IMR-90 (cell line): ENCODE measurements at regions not wholly inside any gene's neighbourhood (a gene's known extent, or its start where the extent isn't known, plus 50 kb on each side); places are given as distances from the start of the nearest gene placed in this dataset.
"Not testable (repeated sequence)": the region's sequence is repeated elsewhere in the genome, so short reads cannot be mapped to it uniquely, and the experiment has no call there.

ENCODE experiments used
- ATAC-seq: fragments of 200-7000 bp; cut with Tn5 transposase; 2 replicates; pipeline ENCODE4 v1.9.1; 2020; ENCODE audit warnings: low read depth, mild to moderate bottlenecking, moderate library complexity
- BruUV-seq: library from RNA; stranded (reverse); fragments of 400-500 nt; replicated peaks from 2 replicates; lab custom pipeline; 2021; lab: Mats Ljungman, UMichigan
- CTCF ChIA-PET: fragments of 300-600 bp; formaldehyde crosslinking; extraction: SDS; loops from one replicate; lab custom pipeline; 2021; ENCODE audit warnings: antibody characterized with exemption; lab: Yijun Ruan, JAX
- POLR2A ChIA-PET: fragments of 300-600 bp; sonication (Branson Sonifier 250); formaldehyde crosslinking; loops from one replicate; lab custom pipeline; 2022; ENCODE audit warnings: antibody characterized with exemption; ENCODE audit not compliant: unreplicated experiment; lab: Charles Lee
- DNase-seq: peaks from one replicate; pipeline ENCODE4 v3.0.0; 2013
- H2AFZ ChIP-seq: replicated peaks from 2 replicates; pipeline ENCODE3; 2013; ENCODE audit warnings: low read length, mild to moderate bottlenecking; ENCODE audit not compliant: poor library complexity
- H2AK5ac ChIP-seq: 2 replicates; pipeline ENCODE4 v1.6.1; 2013; ENCODE audit warnings: low read depth, low read length, inconsistent platforms
- H2AK9ac ChIP-seq: replicated peaks from 2 replicates; pipeline ENCODE3; 2013; ENCODE audit warnings: mild to moderate bottlenecking, low read depth, low read length, moderate library complexity; ENCODE audit not compliant: poor library complexity
- H2BK120ac ChIP-seq: 2 replicates; pipeline ENCODE4 v1.6.1; 2013; ENCODE audit warnings: low read depth, low read length, inconsistent platforms
- H2BK15ac ChIP-seq: 3 replicates; pipeline ENCODE4 v1.6.1; 2013; ENCODE audit warnings: low read depth, low read length, inconsistent platforms
- H2BK20ac ChIP-seq: 2 replicates; pipeline ENCODE4 v1.6.1; 2013; ENCODE audit warnings: low read depth, mild to moderate bottlenecking, inconsistent platforms, low read length, moderate library complexity
- H2BK5ac ChIP-seq: 2 replicates; pipeline ENCODE4 v1.6.1; 2013; ENCODE audit warnings: mild to moderate bottlenecking, low read depth, low read length, inconsistent platforms; ENCODE audit not compliant: poor library complexity, severe bottlenecking
- H3K14ac ChIP-seq: replicated peaks from 2 replicates; pipeline ENCODE4 v1.6.1; 2013; ENCODE audit warnings: low read depth, low read length, inconsistent platforms
- H3K18ac ChIP-seq: 2 replicates; pipeline ENCODE4 v1.6.1; 2013; ENCODE audit warnings: low read depth, low read length, control low read depth
- H3K23ac ChIP-seq: 2 replicates; pipeline ENCODE4 v1.6.1; 2013; ENCODE audit warnings: low read depth, low read length, inconsistent platforms
- H3K27ac ChIP-seq: 2 replicates; pipeline ENCODE4 v1.5.1; 2013; ENCODE audit warnings: mild to moderate bottlenecking, control low read depth, low read length; ENCODE audit not compliant: insufficient read depth
- H3K27me3 ChIP-seq: 2 replicates; pipeline ENCODE4 v1.6.1; 2013; ENCODE audit warnings: low read length; ENCODE audit not compliant: control insufficient read depth, insufficient read depth
- H3K36me3 ChIP-seq: 2 replicates; pipeline ENCODE4 v1.6.1; 2013; ENCODE audit warnings: low read length, mixed read lengths; ENCODE audit not compliant: control insufficient read depth, insufficient read depth
- H3K4ac ChIP-seq: 2 replicates; pipeline ENCODE4 v1.6.1; 2013; ENCODE audit warnings: low read depth, low read length, inconsistent platforms
- H3K4me1 ChIP-seq: 2 replicates; pipeline ENCODE4 v1.6.1; 2013; ENCODE audit warnings: low read length, mixed read lengths; ENCODE audit not compliant: control insufficient read depth, insufficient read depth
- H3K4me2 ChIP-seq: 2 replicates; pipeline ENCODE4 v1.6.1; 2013; ENCODE audit warnings: low read depth, mild to moderate bottlenecking, control low read depth, low read length, moderate library complexity
- H3K4me3 ChIP-seq: 2 replicates; pipeline ENCODE4 v1.5.1; 2013; ENCODE audit warnings: low read depth, mild to moderate bottlenecking, control low read depth, low read length, moderate library complexity; ENCODE audit not compliant: insufficient read depth
- H3K56ac ChIP-seq: 2 replicates; pipeline ENCODE4 v1.6.1; 2013; ENCODE audit warnings: low read length, inconsistent platforms; ENCODE audit not compliant: insufficient read depth; ENCODE audit errors: extremely low read depth
- H3K79me1 ChIP-seq, 2 experiments: 2 replicates each; pipeline ENCODE4 v1.6.1; 2013; ENCODE audit warnings: low read length in 2 of 2, inconsistent platforms in 1 of 2, low read depth in 1 of 2
- H3K9ac ChIP-seq: 2 replicates; pipeline ENCODE4 v1.6.1; 2013; ENCODE audit warnings: low read depth, low read length, control low read depth
- H3K9me1 ChIP-seq: 2 replicates; pipeline ENCODE4 v1.6.1; 2013; ENCODE audit warnings: low read length, inconsistent platforms; ENCODE audit not compliant: insufficient read depth
- H3K9me3 ChIP-seq: 2 replicates; pipeline ENCODE4 v1.6.1; 2013; ENCODE audit warnings: low read length; ENCODE audit not compliant: control insufficient read depth, insufficient read depth
- H4K20me1 ChIP-seq: 2 replicates; pipeline ENCODE4 v1.6.1; 2013; ENCODE audit warnings: low read length, inconsistent platforms; ENCODE audit not compliant: insufficient read depth
- H4K5ac ChIP-seq: 2 replicates; pipeline ENCODE4 v1.6.1; 2013; ENCODE audit warnings: mild to moderate bottlenecking, low read depth, low read length, control low read depth
- H4K8ac ChIP-seq, 2 experiments: 2 replicates each; pipeline ENCODE4 v1.6.1; 2013; ENCODE audit warnings: low read depth in 2 of 2, low read length in 2 of 2, control low read depth in 1 of 2, inconsistent platforms in 1 of 2
- H4K91ac ChIP-seq: 2 replicates; pipeline ENCODE4 v1.6.1; 2013; ENCODE audit warnings: low read depth, low read length, inconsistent platforms; ENCODE audit not compliant: insufficient read depth
- WGBS, 2 experiments: methylation state at CpG; one replicate each; pipeline versions ENCODE4 v1.1.5 to v1.1.7; 2013; ENCODE audit warnings: missing lambda C conversion rate in 2 of 2; ENCODE audit not compliant: insufficient read length in 1 of 2; ENCODE audit errors: extremely low coverage in 2 of 2; 5-methylcytosine and 5-hydroxymethylcytosine counted together
- dilution Hi-C: fragments of 300-500 bp; cut with HindIII; formaldehyde crosslinking; loops from one replicate; pipeline ENCODE4 v1.14.3; 2018; ENCODE audit warnings: low sequenced_read_pairs; ENCODE audit not compliant: unreplicated experiment
- in situ Hi-C: fragments of 300-500 bp; cut with MboI; formaldehyde crosslinking; loops from 3 replicates; pipeline ENCODE4 v1.14.3; 2019; ENCODE audit warnings: low sequenced_read_pairs, inconsistent platforms, mixed read lengths
- intact Hi-C: fragments of 100-400 bp; cut with micrococcal nuclease; formaldehyde crosslinking; loops from 2 replicates; pipeline ENCODE4 v1.10.0; 2022

GRCh38 chr1:233471851-233472250 is 142.1 kb upstream of the KCNK1 start:
- POLR2A ChIA-PET, H3K4me3 ChIP-seq, H2AK9ac ChIP-seq, in situ Hi-C loops, H3K9me1 ChIP-seq, H4K91ac ChIP-seq, H2BK120ac ChIP-seq, H2BK20ac ChIP-seq, H3K9me3 ChIP-seq, H3K4me2 ChIP-seq, H3K4ac ChIP-seq, DNase-seq, BruUV-seq, dilution Hi-C loops, H3K4me1 ChIP-seq, intact Hi-C loops, H3K56ac ChIP-seq, H3K9ac ChIP-seq, H3K79me1 ChIP-seq, H3K14ac ChIP-seq, H2AK5ac ChIP-seq, H3K18ac ChIP-seq, H3K23ac ChIP-seq, H2AFZ ChIP-seq, H2BK15ac ChIP-seq, H4K20me1 ChIP-seq, H3K27me3 ChIP-seq, H2BK5ac ChIP-seq, H4K8ac ChIP-seq, H3K27ac ChIP-seq, H4K5ac ChIP-seq, H3K36me3 ChIP-seq, ATAC-seq, CTCF ChIA-PET: not testable (repeated sequence)
- WGBS, 2 experiments = 60% methylated on average over 1 of the region's 3 CpGs; no CpG with 5 or more reads in 1 of the 2 experiments

- H3K27ac ChIP-seq, H3K23ac ChIP-seq, H2AK5ac ChIP-seq, intact Hi-C loops, dilution Hi-C loops, H2BK20ac ChIP-seq, H3K4ac ChIP-seq, H4K5ac ChIP-seq, H3K4me2 ChIP-seq, H2BK120ac ChIP-seq, H3K4me1 ChIP-seq, in situ Hi-C loops, H3K27me3 ChIP-seq, H2BK15ac ChIP-seq, ATAC-seq, CTCF ChIA-PET, H4K20me1 ChIP-seq, BruUV-seq, H3K9me1 ChIP-seq, H4K91ac ChIP-seq, DNase-seq, H3K36me3 ChIP-seq, H4K8ac ChIP-seq, H3K56ac ChIP-seq, H3K4me3 ChIP-seq, POLR2A ChIA-PET, H3K9me3 ChIP-seq, H3K18ac ChIP-seq, H2BK5ac ChIP-seq, H2AK9ac ChIP-seq, H3K79me1 ChIP-seq, H2AFZ ChIP-seq, H3K14ac ChIP-seq, H3K9ac ChIP-seq: not testable (repeated sequence)
- 25% methylated on average over 5 of the region's 7 CpGs; no CpG with 5 or more reads in 1 of the 2 experiments for WGBS, 2 experiments
Observed at GRCh38 chr1:233472796-233473195, 141.1 kb upstream of the KCNK1 start.
